Ovary (tissue), 7 donors: ENCODE measurements at regions not wholly inside any gene's neighbourhood (a gene's known extent, or its start where the extent isn't known, plus 50 kb on each side); places are given as distances from the start of the nearest gene placed in this dataset.

Experiments used
- DNase-seq, 5 donors: peaks; one replicate each; pipeline ENCODE4 v3.0.0-alpha.2; 2019 to 2020
- H3K27ac ChIP-seq, 2 donors: fragments of 200-600 bp; one replicate each; pipeline versions ENCODE4 v1.5.1 to v1.8.0; 2019 to 2022
- H3K27me3 ChIP-seq: fragments of 200-600 bp; one replicate; pipeline ENCODE4 v1.8.0; 2022
- H3K36me3 ChIP-seq: fragments of 200-600 bp; sonication (generic); one replicate; pipeline ENCODE4 v1.5.1; 2019
- H3K4me1 ChIP-seq: one replicate; pipeline ENCODE4 v1.8.1; 2013; ENCODE audit warnings: mild to moderate bottlenecking, moderate library complexity; ENCODE audit not compliant: insufficient read depth
- H3K4me3 ChIP-seq: fragments of 200-600 bp; sonication (generic); one replicate; pipeline ENCODE4 v1.5.1; 2017
- H3K9me3 ChIP-seq, 2 donors: fragments of 200-600 bp in 1 of 2; sonication (generic) in 1 of 2; one replicate each; pipeline versions ENCODE4 v1.5.1 to v1.8.1; 2013 to 2019; ENCODE audit warnings: mild to moderate bottlenecking in 1 of 2, moderate library complexity in 1 of 2
- CTCF ChIP-seq, 3 donors: fragments of 450-650 bp in 2 of 3; fragments of 200-600 bp in 1 of 3; IDR thresholded peaks; one replicate each; pipeline versions ENCODE4 v1.5.1 to v1.8.0; 2016 to 2022; ENCODE audit warnings: antibody characterized with exemption in 3 of 3, mild to moderate bottlenecking in 1 of 3
- EP300 ChIP-seq: sonication (generic); formaldehyde crosslinking; IDR thresholded peaks from one replicate; pipeline ENCODE4 v1.6.1; 2017; ENCODE audit warnings: antibody characterized with exemption
- POLR2A ChIP-seq: fragments of 450-650 bp; IDR thresholded peaks from one replicate; pipeline ENCODE4 v1.6.1; 2017; ENCODE audit warnings: antibody characterized with exemption, mild to moderate bottlenecking, moderate library complexity
- WGBS, 3 donors: extraction: QIAGEN DNeasy Blood & Tissue Kit in 1 of 3; methylation state at CpG; one replicate each; pipeline versions ENCODE4 v1.1.5 to v1.1.7; 2013 to 2017; 5-methylcytosine and 5-hydroxymethylcytosine counted together
- intact Hi-C, 4 donors: fragments of 100-400 bp; cut with DNase I; formaldehyde crosslinking; loops; one replicate each; pipeline versions ENCODE4 v1.11.0 to v1.15.1; 2022 to 2023
- donor health status: DM: no; HTN: no; CAD: no; lungs with moderate emphysema.
- donor health status: DM: no; HTN: no; CAD: no.
- donor health status: Bipolar disorder and iron deficiency.
- donor health status: DM: no; HTN: no; CAD: no.
- donor health status: DM: yes; HTN: yes; CAD: no.

DNA sequence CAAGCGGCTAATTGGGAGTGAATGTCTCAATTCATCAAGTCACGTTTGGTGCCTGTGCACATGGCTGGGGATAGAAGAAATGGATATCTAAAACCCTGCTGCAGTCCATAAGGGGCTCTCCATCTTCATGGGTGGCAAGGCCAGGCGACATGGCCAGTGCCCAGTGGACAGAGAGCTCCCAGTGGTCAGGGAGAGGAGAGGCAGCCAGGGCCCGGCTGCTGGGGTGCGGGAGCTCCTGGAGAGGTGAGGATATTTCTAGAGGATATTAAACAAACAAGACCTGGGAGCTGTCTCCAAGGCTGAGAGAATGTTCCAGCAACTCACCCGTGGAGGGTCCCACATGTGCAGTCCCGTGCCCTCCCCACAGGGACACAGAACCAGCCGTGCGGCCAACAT is 368.8 kb upstream of the C1orf174 start:
- 67 to 82% (median 70%) methylated on average over 9 of the region's 9 CpGs for WGBS, 3 donors
- intact Hi-C loops: loop anchor here in 1 of 4 donors (5.0 kb wide), 1 partner anchor 98 kb away; no protein-coding TSS in a partner anchor
- H3K36me3 ChIP-seq: no peaks in the 10 kb centered on the region
- no peaks in the 10 kb centered on the region for H3K4me1 ChIP-seq
- H3K27me3 ChIP-seq: no peaks in the 10 kb centered on the region
- H3K9me3 ChIP-seq: no peaks in the 10 kb centered on the region
- TF ChIP-seq EP300: no peak
- TF ChIP-seq CTCF (IDR thresholded peaks at IDR 0.05): no peak
- no peak for TF ChIP-seq POLR2A
- DNase-seq: no peak
- no peak overlapping the region for H3K27ac ChIP-seq
- H3K4me3 ChIP-seq: no peak overlapping the region

- Histone ChIP-seq H3K27me3 (no peaks in the 10 kb centered on the region), H3K36me3 (no peaks in the 10 kb centered on the region), H3K9me3 (no peaks in the 10 kb centered on the region), H3K4me1 (no peaks in the 10 kb centered on the region), H3K4me3 (no peak overlapping the region), H3K27ac (no peak overlapping the region)
- no peak for DNase-seq
- TF ChIP-seq CTCF (IDR thresholded peaks at IDR 0.05) (no peak), POLR2A (no peak), EP300 (no peak)
- WGBS, 3 donors: 57 to 69% (median 68%) methylated on average over 7 of the region's 7 CpGs
- intact Hi-C loops: loop anchor here in 1 of 4 donors (5.0 kb wide), 1 partner anchor 98 kb away; no protein-coding TSS in a partner anchor
Measured at GRCh38 chr1:4269330-4269729, 369.3 kb upstream of the C1orf174 start.

DNA sequence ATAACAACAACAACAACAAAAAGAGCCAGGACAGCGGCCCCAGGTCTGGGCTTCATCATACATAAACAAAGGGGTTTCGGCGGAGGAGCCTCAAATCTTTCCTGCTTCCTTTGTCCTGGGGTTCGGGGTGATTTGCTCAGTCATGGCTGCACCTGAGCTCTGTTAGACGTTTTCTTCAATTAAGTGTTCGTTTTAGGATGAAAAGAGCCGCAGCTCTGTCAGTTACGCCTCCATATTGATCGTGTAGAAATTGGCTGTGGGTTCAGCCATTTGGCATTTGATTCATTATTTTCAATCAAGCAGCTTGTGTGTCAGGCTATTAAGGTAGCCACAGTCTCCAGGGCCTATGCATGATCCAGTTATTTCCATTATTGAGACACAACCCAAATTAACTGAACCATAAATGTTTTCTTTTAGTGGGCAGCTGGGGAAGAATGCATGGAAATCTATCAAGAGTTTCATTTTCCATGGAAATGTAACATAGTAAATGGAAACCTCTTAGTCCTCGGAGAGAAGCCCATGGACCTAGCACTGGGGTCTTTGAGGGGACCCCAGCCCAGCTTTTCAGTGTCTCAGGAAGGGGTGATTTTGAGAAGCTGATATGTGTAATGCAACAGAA is 370.0 kb upstream of the C1orf174 start:
- Histone ChIP-seq H3K27me3 (no peaks in the 10 kb centered on the region), H3K27ac (no peak overlapping the region), H3K9me3 (no peaks in the 10 kb centered on the region), H3K36me3 (no peaks in the 10 kb centered on the region), H3K4me3 (no peak overlapping the region), H3K4me1 (no peaks in the 10 kb centered on the region)
- no peak for TF ChIP-seq CTCF (IDR thresholded peaks at IDR 0.05)
- intact Hi-C loops: loop anchor here in 1 of 4 donors (5.0 kb wide), 1 partner anchor 97 kb away; no protein-coding TSS in a partner anchor
- WGBS, 3 donors: 79 to 84% (median 80%) methylated on average over 10 of the region's 10 CpGs
- DNase-seq: no peak

GRCh38 chr1:4270651-4271337 is 370.7 kb upstream of the C1orf174 start:
- H3K27ac ChIP-seq: no peak overlapping the region
- 72 to 85% (median 78%) methylated on average over 13 of the region's 13 CpGs for WGBS, 3 donors
- H3K4me1 ChIP-seq: no peaks in the 10 kb centered on the region
- TF ChIP-seq POLR2A (no peak), EP300 (no peak), CTCF (IDR thresholded peaks at IDR 0.05) (no peak)
- intact Hi-C loops: no loop called here
- H3K36me3 ChIP-seq: no peaks in the 10 kb centered on the region
- no peaks in the 10 kb centered on the region for H3K27me3 ChIP-seq
- no peaks in the 10 kb centered on the region for H3K9me3 ChIP-seq
- DNase-seq: no peak
- H3K4me3 ChIP-seq: no peak overlapping the region
